GM12878 (cell line): ENCODE measurements at regions not wholly inside any gene's neighbourhood (a gene's known extent, or its start where the extent isn't known, plus 50 kb on each side); places are given as distances from the start of the nearest gene placed in this dataset.

ENCODE experiments used
- CEBPZ ChIP-seq: fragments of 150-350 bp; IDR thresholded peaks from 2 replicates; pipeline ENCODE4 v1.6.1; 2016; ENCODE audit warnings: low read depth, low read length
- DPF2 ChIP-seq: fragments of 450-650 bp; IDR thresholded peaks from 2 replicates; pipeline ENCODE4 v1.6.1; 2017; ENCODE audit warnings: mild to moderate bottlenecking
- GATAD2B ChIP-seq: fragments of 450-650 bp; conservative IDR thresholded peaks from 2 replicates; pipeline ENCODE4 v1.6.1; 2017; ENCODE audit warnings: low read depth, mild to moderate bottlenecking, moderate library complexity
- MTA2 ChIP-seq: fragments of 450-650 bp; IDR thresholded peaks from 2 replicates; pipeline ENCODE4 v1.6.1; 2016; ENCODE audit warnings: low read depth, mild to moderate bottlenecking, moderate library complexity
- NKRF ChIP-seq: fragments of 450-650 bp; conservative IDR thresholded peaks from 2 replicates; pipeline ENCODE4 v1.6.1; 2017; ENCODE audit warnings: mild to moderate bottlenecking, moderate library complexity
- PBX3 ChIP-seq: IDR thresholded peaks from 2 replicates; pipeline ENCODE4 v1.6.1; 2011; ENCODE audit warnings: mild to moderate bottlenecking, low read depth, low read length, moderate library complexity; ENCODE audit not compliant: insufficient replicate concordance
- ZBTB40 ChIP-seq: fragments of 450-650 bp; IDR thresholded peaks from 2 replicates; pipeline ENCODE4 v1.6.1; 2016; ENCODE audit warnings: mild to moderate bottlenecking, moderate library complexity, borderline replicate concordance
- TF ChIP-seq, protein P1 (sequence below): fragments of 450-650 bp; formaldehyde crosslinking; IDR thresholded peaks from 2 replicates; pipeline ENCODE4 v1.5.0; 2022; ENCODE audit warnings: mild to moderate bottlenecking, missing genetic modification characterization

- TF ChIP-seq ZBTB40 (no peak), MTA2 (no peak), NKRF (no peak), GATAD2B (no peak), CEBPZ (no peak), PBX3 (no peak), DPF2 (no peak)
- TF ChIP-seq, protein P1, sequence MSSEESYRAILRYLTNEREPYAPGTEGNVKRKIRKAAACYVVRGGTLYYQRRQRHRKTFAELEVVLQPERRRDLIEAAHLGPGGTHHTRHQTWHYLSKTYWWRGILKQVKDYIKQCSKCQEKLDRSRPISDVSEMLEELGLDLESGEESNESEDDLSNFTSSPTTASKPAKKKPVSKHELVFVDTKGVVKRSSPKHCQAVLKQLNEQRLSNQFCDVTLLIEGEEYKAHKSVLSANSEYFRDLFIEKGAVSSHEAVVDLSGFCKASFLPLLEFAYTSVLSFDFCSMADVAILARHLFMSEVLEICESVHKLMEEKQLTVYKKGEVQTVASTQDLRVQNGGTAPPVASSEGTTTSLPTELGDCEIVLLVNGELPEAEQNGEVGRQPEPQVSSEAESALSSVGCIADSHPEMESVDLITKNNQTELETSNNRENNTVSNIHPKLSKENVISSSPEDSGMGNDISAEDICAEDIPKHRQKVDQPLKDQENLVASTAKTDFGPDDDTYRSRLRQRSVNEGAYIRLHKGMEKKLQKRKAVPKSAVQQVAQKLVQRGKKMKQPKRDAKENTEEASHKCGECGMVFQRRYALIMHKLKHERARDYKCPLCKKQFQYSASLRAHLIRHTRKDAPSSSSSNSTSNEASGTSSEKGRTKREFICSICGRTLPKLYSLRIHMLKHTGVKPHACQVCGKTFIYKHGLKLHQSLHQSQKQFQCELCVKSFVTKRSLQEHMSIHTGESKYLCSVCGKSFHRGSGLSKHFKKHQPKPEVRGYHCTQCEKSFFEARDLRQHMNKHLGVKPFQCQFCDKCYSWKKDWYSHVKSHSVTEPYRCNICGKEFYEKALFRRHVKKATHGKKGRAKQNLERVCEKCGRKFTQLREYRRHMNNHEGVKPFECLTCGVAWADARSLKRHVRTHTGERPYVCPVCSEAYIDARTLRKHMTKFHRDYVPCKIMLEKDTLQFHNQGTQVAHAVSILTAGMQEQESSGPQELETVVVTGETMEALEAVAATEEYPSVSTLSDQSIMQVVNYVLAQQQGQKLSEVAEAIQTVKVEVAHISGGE = no peak
These were observed 307.0 kb upstream of the PROX1 start (continued) for GRCh38 chr1:213680677-213681325.
